ENCODE measurements at regions not wholly inside any gene's neighbourhood (a gene's known extent, or its start where the extent isn't known, plus 50 kb on each side); places are given as distances from the start of the nearest gene placed in this dataset.
"Not testable (repeated sequence)": the region's sequence is repeated elsewhere in the genome, so short reads cannot be mapped to it uniquely, and the experiment has no call there.

DNA sequence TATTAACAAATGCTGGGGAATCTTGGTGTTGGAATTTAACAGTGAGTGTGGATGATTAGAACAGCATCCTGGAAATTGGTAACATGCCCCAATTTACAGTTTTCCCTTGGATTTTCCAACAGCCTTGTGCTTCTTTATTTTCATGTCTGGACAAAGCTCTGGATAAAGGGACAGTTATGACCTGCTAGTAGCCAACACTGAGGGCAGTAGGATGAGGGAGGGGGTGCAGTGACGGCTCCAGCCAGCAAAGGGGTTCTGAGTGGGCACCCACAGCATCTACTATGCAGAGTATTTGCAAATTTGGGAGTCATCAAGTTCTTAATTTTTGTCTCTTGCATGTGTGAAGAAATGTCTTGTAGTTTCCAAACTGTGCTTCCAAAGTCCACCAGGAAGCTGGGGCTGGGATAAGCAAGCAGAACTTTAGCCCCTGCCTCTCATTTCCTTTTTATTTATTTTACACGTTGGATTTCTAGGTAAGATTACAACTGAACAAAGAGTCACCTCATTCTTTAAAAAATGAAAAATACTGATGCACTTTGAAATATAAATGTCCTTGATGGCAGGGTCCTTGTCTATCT, 63.0 kb upstream of the SELENOP start:
- in situ Hi-C loops (cut with HindIII; ENCODE audit: low sequenced_read_pairs) = no loop called here
- no peak for TF ChIP-seq CTCF (IDR thresholded peaks at IDR 0.05; ENCODE audit: low read depth, low read length, missing control alignments)
- H3K4me3 ChIP-seq (ENCODE audit: low read depth, low read length) = no peak overlapping the region
- no peak for DNase-seq (ENCODE audit: low read depth)

GRCh38 chr5:42872865-42873264, 61.2 kb upstream of the SELENOP start:
- no peak overlapping the region for H3K4me3 ChIP-seq (ENCODE audit: low read depth, low read length)
- DNase-seq (ENCODE audit: low read depth) = no peak
- in situ Hi-C loops (cut with HindIII; ENCODE audit: low sequenced_read_pairs) = no loop called here
- no peak for TF ChIP-seq CTCF (IDR thresholded peaks at IDR 0.05; ENCODE audit: low read depth, low read length, missing control alignments)

DNA sequence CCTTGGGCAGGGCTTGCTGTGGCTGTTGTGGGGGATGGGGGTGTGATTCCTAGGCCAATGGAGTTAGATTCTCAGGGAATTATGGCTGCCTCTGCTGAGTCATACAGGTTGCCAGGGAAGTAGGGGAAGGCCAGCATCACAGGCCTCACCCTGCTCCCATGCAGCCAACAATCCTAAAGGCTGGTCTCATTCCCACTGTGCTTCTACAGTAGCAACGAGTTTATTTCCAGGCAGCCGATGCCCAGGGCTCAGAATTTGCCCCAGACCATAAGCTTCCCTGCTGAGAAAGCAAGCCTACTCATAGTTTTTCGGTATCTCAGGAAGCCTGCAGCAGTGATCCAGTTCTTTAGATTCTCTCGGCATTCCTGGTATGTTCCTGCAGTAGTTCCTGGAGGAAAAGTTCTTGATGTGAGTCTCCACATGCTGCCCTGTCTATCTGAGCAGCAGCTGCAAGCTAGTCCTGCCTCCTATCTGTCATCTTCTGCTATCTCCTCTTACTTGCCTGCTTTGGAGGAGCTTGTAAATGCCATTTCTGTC, 59.3 kb upstream of the SELENOP start:
- TF ChIP-seq CTCF (IDR thresholded peaks at IDR 0.05; ENCODE audit: low read depth, low read length, missing control alignments) = no peak
- in situ Hi-C loops (cut with HindIII; ENCODE audit: low sequenced_read_pairs) = no loop called here
- no peak overlapping the region for H3K4me3 ChIP-seq (ENCODE audit: low read depth, low read length)
- no peak for DNase-seq (ENCODE audit: low read depth)

- DNase-seq (ENCODE audit: low read depth); H3K4me3 ChIP-seq (ENCODE audit: low read depth, low read length); in situ Hi-C loops (cut with HindIII; ENCODE audit: low sequenced_read_pairs): not testable (repeated sequence)
Observed at GRCh38 chr5:42868417-42868816, 56.7 kb upstream of the SELENOP start.

DNA sequence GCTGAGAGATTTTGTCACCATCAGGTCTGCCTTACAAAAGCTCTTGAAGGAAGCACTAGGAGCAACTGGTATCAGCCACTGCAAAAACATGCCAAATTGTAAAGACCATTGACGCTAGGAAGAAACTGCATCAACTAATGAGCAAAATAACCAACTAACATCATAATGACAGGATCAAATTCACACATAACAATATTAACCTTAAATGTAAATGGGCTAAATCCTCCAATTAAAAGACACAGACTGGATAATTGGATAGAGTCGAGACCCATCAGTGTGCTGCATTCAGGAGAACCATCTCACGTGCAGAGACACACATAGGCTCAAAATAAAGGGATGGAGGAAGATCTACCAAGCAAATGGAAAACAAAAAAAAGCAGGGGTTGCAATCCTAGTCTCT, 53.1 kb upstream of the SELENOP start:
- DNase-seq (ENCODE audit: low read depth); H3K4me3 ChIP-seq (ENCODE audit: low read depth, low read length); in situ Hi-C loops (cut with HindIII; ENCODE audit: low sequenced_read_pairs): not testable (repeated sequence)

All from astrocyte of the cerebellum (primary cell).